GM23338 (cell line): ENCODE measurements at regions not wholly inside any gene's neighbourhood (a gene's known extent, or its start where the extent isn't known, plus 50 kb on each side); places are given as distances from the start of the nearest gene placed in this dataset.

ENCODE experiments used
- ATAC-seq: fragments of 200-7000 bp; cut with Tn5 transposase; 3 replicates; pipeline ENCODE4 v1.9.1; 2020
- DNase-seq: peaks from one replicate; pipeline ENCODE4 v3.0.0-alpha.2; 2015; ENCODE audit warnings: low spot score
- H2AFZ ChIP-seq: fragments of 200-600 bp; sonication (generic); 2 replicates; pipeline ENCODE4 v1.8.0; 2016; ENCODE audit warnings: antibody characterized with exemption, mild to moderate bottlenecking, moderate library complexity
- H3F3A ChIP-seq: fragments of 200-600 bp; sonication (generic); replicated peaks from 2 replicates; pipeline ENCODE4 v1.8.0; 2017; ENCODE audit warnings: antibody characterized with exemption, mixed run types, low read depth
- H3K27ac ChIP-seq: fragments of 200-600 bp; sonication (generic); 2 replicates; pipeline ENCODE4 v1.6.1; 2016; ENCODE audit warnings: low read depth
- H3K27me3 ChIP-seq: fragments of 200-600 bp; sonication (generic); 2 replicates; pipeline ENCODE4 v1.8.0; 2016; ENCODE audit warnings: mild to moderate bottlenecking, mixed run types, moderate library complexity; ENCODE audit not compliant: insufficient read depth
- H3K36me3 ChIP-seq: fragments of 200-600 bp; sonication (generic); 2 replicates; pipeline ENCODE4 v1.8.0; 2016; ENCODE audit warnings: mild to moderate bottlenecking; ENCODE audit not compliant: insufficient read depth
- H3K4me1 ChIP-seq: fragments of 200-600 bp; sonication (generic); 2 replicates; pipeline ENCODE4 v1.8.0; 2016; ENCODE audit warnings: mild to moderate bottlenecking, moderate library complexity; ENCODE audit not compliant: insufficient read depth
- H3K4me2 ChIP-seq: fragments of 200-600 bp; sonication (generic); 2 replicates; pipeline ENCODE4 v1.7.1; 2017; ENCODE audit warnings: mixed run types
- H3K4me3 ChIP-seq: fragments of 200-600 bp; sonication (generic); 2 replicates; pipeline ENCODE4 v1.6.1; 2016; ENCODE audit warnings: mixed run types
- H3K79me2 ChIP-seq: fragments of 200-600 bp; sonication (generic); replicated peaks from 2 replicates; pipeline ENCODE4 v1.8.0; 2017; ENCODE audit warnings: mild to moderate bottlenecking; ENCODE audit not compliant: insufficient read depth
- H3K9me2 ChIP-seq: fragments of 200-600 bp; sonication (generic); 2 replicates; pipeline ENCODE4 v1.8.0; 2017; ENCODE audit not compliant: insufficient read depth
- H4K20me1 ChIP-seq: fragments of 200-600 bp; sonication (generic); replicated peaks from 2 replicates; pipeline ENCODE4 v1.8.0; 2017; ENCODE audit warnings: mild to moderate bottlenecking; ENCODE audit not compliant: insufficient read depth
- H3K27ac Mint-ChIP-seq: 2 replicates; pipeline ENCODE4 v1.8.0; 2020; ENCODE audit warnings: inconsistent platforms, mild to moderate bottlenecking, moderate library complexity, mixed read lengths
- H3K27me3 Mint-ChIP-seq: 3 replicates; pipeline ENCODE4 v1.8.0; 2022; ENCODE audit warnings: low read depth, mild to moderate bottlenecking, moderate library complexity, mixed read lengths, inconsistent platforms; ENCODE audit not compliant: insufficient read depth, poor library complexity
- H3K36me3 Mint-ChIP-seq: 3 replicates; pipeline ENCODE4 v1.8.0; 2021; ENCODE audit warnings: low read depth, mild to moderate bottlenecking, inconsistent platforms, moderate library complexity, mixed read lengths
- H3K4me1 Mint-ChIP-seq: 3 replicates; pipeline ENCODE4 v1.8.0; 2020; ENCODE audit warnings: mild to moderate bottlenecking, inconsistent platforms, mixed read lengths
- H3K4me3 Mint-ChIP-seq: 3 replicates; pipeline ENCODE4 v1.8.0; 2021; ENCODE audit warnings: moderate library complexity, mild to moderate bottlenecking, inconsistent platforms, mixed read lengths
- H3K9me3 Mint-ChIP-seq: 3 replicates; pipeline ENCODE4 v1.8.0; 2020; ENCODE audit warnings: moderate library complexity, mild to moderate bottlenecking, inconsistent platforms, mixed read lengths
- CREB1 ChIP-seq: fragments of 250-450 bp; sonication (Bioruptor Pico); IDR thresholded peaks from 2 replicates; pipeline ENCODE4 v1.5.0; 2020; ENCODE audit warnings: low read depth, mild to moderate bottlenecking, moderate library complexity
- EZH2 ChIP-seq: fragments of 200-600 bp; sonication (generic); IDR thresholded peaks from one replicate; pipeline ENCODE4 v1.8.0; 2017; ENCODE audit warnings: antibody characterized with exemption, mild to moderate bottlenecking, low read depth; ENCODE audit not compliant: unreplicated experiment
- EZH2phosphoT487 ChIP-seq: fragments of 200-600 bp; sonication (generic); IDR thresholded peaks from one replicate; pipeline ENCODE4 v1.8.1; 2018; ENCODE audit warnings: antibody characterized with exemption; ENCODE audit not compliant: unreplicated experiment
- JUNB ChIP-seq: IDR thresholded peaks from one replicate; pipeline ENCODE4 v1.6.1; 2016; ENCODE audit warnings: antibody characterized with exemption; ENCODE audit not compliant: unreplicated experiment
- NANOG ChIP-seq: IDR thresholded peaks from 2 replicates; pipeline ENCODE4 v1.6.1; 2016; ENCODE audit warnings: antibody characterized with exemption, borderline replicate concordance
- POLR2AphosphoS5 ChIP-seq: IDR thresholded peaks from 2 replicates; pipeline ENCODE4 v1.6.1; 2016; ENCODE audit warnings: antibody characterized with exemption, low read depth
- STAT1 ChIP-seq: IDR thresholded peaks from one replicate; pipeline ENCODE4 v1.6.1; 2016; ENCODE audit warnings: antibody characterized with exemption; ENCODE audit not compliant: unreplicated experiment
- ZNF114 ChIP-seq: fragments of 250-450 bp; sonication (Bioruptor Pico); IDR thresholded peaks from 2 replicates; pipeline ENCODE4 v1.5.0; 2020; ENCODE audit warnings: mild to moderate bottlenecking, moderate library complexity
- TF ChIP-seq, protein P1 (sequence below): IDR thresholded peaks from 2 replicates; pipeline ENCODE4 v1.6.1; 2016; ENCODE audit warnings: antibody characterized with exemption
- TF ChIP-seq, protein P2 (sequence below): IDR thresholded peaks from one replicate; pipeline ENCODE4 v1.6.1; 2018; ENCODE audit warnings: antibody characterized with exemption; ENCODE audit not compliant: unreplicated experiment
- TF ChIP-seq, protein P3 (sequence below), 2 experiments: fragments of 200-600 bp in 1 of 2; sonication (generic) in 1 of 2; conservative IDR thresholded peaks; 2 replicates each; pipeline versions ENCODE4 v1.5.1 to v1.6.1; 2016 to 2017; ENCODE audit warnings: antibody characterized with exemption in 2 of 2, low read depth in 2 of 2, mild to moderate bottlenecking in 2 of 2, moderate library complexity in 1 of 2

DNA sequence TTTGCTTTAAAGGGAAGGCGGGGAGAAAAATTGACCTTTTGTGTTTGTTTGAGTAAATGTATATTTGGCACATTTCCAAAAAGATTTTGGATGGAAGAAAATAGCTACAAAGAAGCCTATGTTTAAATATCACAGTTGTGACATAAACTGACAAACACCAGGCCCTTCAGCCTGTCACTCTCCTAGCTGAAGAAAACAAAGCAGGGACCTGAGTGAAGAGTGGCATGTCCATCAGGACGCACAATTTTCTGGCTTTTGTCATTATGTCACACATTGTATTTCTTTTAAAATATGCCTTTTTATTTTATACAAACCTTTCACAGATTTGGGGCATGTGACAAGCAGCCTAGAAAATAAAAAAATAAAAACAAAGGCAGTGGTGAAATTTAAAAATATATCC, 241.2 kb downstream of the OGFRL1 start:
- Mint-ChIP-seq H3K4me1 (no peaks in the 10 kb centered on the region; the same call in 2 of the 3 replicates), H3K27me3 (peaks cover 2% of the 10 kb centered on the region), H3K36me3 (no peaks in the 10 kb centered on the region), H3K9me3 (no peaks in the 10 kb centered on the region), H3K4me3 (no peak overlapping the region), H3K27ac (no peak overlapping the region)
- ATAC-seq: no peak
- no peaks in the 10 kb centered on the region for H3K79me2 ChIP-seq
- DNase-seq: no peak
- H3K27ac ChIP-seq: no peak overlapping the region
- H3K4me2 ChIP-seq: no peak overlapping the region
- no peaks in the 10 kb centered on the region for H3K36me3 ChIP-seq
- no peaks in the 10 kb centered on the region for H3K4me1 ChIP-seq
- TF ChIP-seq CREB1 (CRISPR knock-in tag) (no peak), JUNB (no peak), STAT1 (no peak), NANOG (no peak), EZH2 (no peak), EZH2phosphoT487 (no peak)
- TF ChIP-seq, protein P1, sequence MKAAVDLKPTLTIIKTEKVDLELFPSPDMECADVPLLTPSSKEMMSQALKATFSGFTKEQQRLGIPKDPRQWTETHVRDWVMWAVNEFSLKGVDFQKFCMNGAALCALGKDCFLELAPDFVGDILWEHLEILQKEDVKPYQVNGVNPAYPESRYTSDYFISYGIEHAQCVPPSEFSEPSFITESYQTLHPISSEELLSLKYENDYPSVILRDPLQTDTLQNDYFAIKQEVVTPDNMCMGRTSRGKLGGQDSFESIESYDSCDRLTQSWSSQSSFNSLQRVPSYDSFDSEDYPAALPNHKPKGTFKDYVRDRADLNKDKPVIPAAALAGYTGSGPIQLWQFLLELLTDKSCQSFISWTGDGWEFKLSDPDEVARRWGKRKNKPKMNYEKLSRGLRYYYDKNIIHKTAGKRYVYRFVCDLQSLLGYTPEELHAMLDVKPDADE: no peak
- TF ChIP-seq, protein P2, sequence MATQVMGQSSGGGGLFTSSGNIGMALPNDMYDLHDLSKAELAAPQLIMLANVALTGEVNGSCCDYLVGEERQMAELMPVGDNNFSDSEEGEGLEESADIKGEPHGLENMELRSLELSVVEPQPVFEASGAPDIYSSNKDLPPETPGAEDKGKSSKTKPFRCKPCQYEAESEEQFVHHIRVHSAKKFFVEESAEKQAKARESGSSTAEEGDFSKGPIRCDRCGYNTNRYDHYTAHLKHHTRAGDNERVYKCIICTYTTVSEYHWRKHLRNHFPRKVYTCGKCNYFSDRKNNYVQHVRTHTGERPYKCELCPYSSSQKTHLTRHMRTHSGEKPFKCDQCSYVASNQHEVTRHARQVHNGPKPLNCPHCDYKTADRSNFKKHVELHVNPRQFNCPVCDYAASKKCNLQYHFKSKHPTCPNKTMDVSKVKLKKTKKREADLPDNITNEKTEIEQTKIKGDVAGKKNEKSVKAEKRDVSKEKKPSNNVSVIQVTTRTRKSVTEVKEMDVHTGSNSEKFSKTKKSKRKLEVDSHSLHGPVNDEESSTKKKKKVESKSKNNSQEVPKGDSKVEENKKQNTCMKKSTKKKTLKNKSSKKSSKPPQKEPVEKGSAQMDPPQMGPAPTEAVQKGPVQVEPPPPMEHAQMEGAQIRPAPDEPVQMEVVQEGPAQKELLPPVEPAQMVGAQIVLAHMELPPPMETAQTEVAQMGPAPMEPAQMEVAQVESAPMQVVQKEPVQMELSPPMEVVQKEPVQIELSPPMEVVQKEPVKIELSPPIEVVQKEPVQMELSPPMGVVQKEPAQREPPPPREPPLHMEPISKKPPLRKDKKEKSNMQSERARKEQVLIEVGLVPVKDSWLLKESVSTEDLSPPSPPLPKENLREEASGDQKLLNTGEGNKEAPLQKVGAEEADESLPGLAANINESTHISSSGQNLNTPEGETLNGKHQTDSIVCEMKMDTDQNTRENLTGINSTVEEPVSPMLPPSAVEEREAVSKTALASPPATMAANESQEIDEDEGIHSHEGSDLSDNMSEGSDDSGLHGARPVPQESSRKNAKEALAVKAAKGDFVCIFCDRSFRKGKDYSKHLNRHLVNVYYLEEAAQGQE: no peak
- TF ChIP-seq, protein P3, sequence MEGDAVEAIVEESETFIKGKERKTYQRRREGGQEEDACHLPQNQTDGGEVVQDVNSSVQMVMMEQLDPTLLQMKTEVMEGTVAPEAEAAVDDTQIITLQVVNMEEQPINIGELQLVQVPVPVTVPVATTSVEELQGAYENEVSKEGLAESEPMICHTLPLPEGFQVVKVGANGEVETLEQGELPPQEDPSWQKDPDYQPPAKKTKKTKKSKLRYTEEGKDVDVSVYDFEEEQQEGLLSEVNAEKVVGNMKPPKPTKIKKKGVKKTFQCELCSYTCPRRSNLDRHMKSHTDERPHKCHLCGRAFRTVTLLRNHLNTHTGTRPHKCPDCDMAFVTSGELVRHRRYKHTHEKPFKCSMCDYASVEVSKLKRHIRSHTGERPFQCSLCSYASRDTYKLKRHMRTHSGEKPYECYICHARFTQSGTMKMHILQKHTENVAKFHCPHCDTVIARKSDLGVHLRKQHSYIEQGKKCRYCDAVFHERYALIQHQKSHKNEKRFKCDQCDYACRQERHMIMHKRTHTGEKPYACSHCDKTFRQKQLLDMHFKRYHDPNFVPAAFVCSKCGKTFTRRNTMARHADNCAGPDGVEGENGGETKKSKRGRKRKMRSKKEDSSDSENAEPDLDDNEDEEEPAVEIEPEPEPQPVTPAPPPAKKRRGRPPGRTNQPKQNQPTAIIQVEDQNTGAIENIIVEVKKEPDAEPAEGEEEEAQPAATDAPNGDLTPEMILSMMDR (conservative IDR thresholded peaks at IDR 0.05; ENCODE audit: low read depth in 2 of 2): no peak
- no peak overlapping the region for H2AFZ ChIP-seq
- no peaks in the 10 kb centered on the region for H3K27me3 ChIP-seq
- no peaks in the 10 kb centered on the region for H3F3A ChIP-seq
- H3K4me3 ChIP-seq: no peak overlapping the region
- H4K20me1 ChIP-seq: no peaks in the 10 kb centered on the region
- H3K9me2 ChIP-seq: no peaks in the 10 kb centered on the region

DNA sequence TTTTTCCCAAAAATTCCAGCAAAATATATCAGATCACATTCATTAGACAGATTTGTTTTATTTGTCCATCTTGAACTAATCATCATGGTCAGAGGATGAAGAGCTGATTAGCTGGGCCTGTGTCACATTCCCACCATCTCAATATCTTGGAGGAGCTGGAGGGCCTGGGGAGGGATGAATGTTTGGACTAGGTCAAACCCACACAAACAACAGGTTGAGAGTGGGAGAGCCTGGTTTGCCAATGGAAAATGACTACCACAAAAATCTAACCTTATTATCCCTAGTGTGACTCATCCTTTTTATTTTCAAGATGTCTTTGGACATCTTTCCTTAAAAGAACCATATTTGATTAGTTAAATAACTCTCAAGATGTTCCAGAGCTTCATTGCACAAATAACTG, 242.4 kb downstream of the OGFRL1 start:
- DNase-seq (no peak), ATAC-seq (no peak)
- H3K9me3 Mint-ChIP-seq: no peaks in the 10 kb centered on the region
- H3K27ac ChIP-seq: no peak overlapping the region
- H3K9me2 ChIP-seq: no peaks in the 10 kb centered on the region
- no peak overlapping the region for H3K4me3 Mint-ChIP-seq
- H4K20me1 ChIP-seq: no peaks in the 10 kb centered on the region
- peaks cover 2% of the 10 kb centered on the region for H3K27me3 Mint-ChIP-seq
- H3K36me3 Mint-ChIP-seq: no peaks in the 10 kb centered on the region
- no peaks in the 10 kb centered on the region; the same call in 2 of the 3 replicates for H3K4me1 Mint-ChIP-seq
- no peaks in the 10 kb centered on the region for H3F3A ChIP-seq
- H3K4me2 ChIP-seq: no peak overlapping the region
- H3K27ac Mint-ChIP-seq: no peak overlapping the region
- H3K27me3 ChIP-seq: no peaks in the 10 kb centered on the region
- H3K4me3 ChIP-seq: no peak overlapping the region
- H2AFZ ChIP-seq: no peak overlapping the region
- no peaks in the 10 kb centered on the region for H3K4me1 ChIP-seq
- H3K36me3 ChIP-seq: no peaks in the 10 kb centered on the region
- no peaks in the 10 kb centered on the region for H3K79me2 ChIP-seq
- TF ChIP-seq, protein P1: no peak
- TF ChIP-seq JUNB (no peak), EZH2 (no peak), NANOG (no peak), ZNF114 (CRISPR knock-in tag) (no peak), STAT1 (no peak), EZH2phosphoT487 (no peak), POLR2AphosphoS5 (no peak)
- TF ChIP-seq, protein P3 (conservative IDR thresholded peaks at IDR 0.05; ENCODE audit: low read depth in 2 of 2): no peak
